Gastroesophageal sphincter (tissue), 3 donors: ENCODE measurements at regions not wholly inside any gene's neighbourhood (a gene's known extent, or its start where the extent isn't known, plus 50 kb on each side); places are given as distances from the start of the nearest gene placed in this dataset.

Experiments
- EP300 ChIP-seq: sonication (generic); formaldehyde crosslinking; IDR thresholded peaks from one replicate; pipeline ENCODE4 v1.6.1; 2017; ENCODE audit warnings: antibody characterized with exemption, mild to moderate bottlenecking
- POLR2A ChIP-seq, 2 donors: fragments of 450-650 bp; IDR thresholded peaks; one replicate each; pipeline ENCODE4 v1.6.1; 2017; ENCODE audit warnings: antibody characterized with exemption in 2 of 2, mild to moderate bottlenecking in 2 of 2, moderate library complexity in 1 of 2
- POLR2AphosphoS5 ChIP-seq: sonication (generic); formaldehyde crosslinking; IDR thresholded peaks from one replicate; pipeline ENCODE4 v1.6.1; 2017; ENCODE audit warnings: antibody characterized with exemption
- TF ChIP-seq, protein P1 (sequence below), 4 experiments: fragments of 200-600 bp in 2 of 4; fragments of 450-650 bp in 2 of 4; sonication (generic) in 1 of 4; IDR thresholded peaks; one replicate each; pipeline ENCODE4 v1.5.1; 2017 to 2019; ENCODE audit warnings: antibody characterized with exemption in 4 of 4, mild to moderate bottlenecking in 2 of 4, moderate library complexity in 2 of 4

DNA sequence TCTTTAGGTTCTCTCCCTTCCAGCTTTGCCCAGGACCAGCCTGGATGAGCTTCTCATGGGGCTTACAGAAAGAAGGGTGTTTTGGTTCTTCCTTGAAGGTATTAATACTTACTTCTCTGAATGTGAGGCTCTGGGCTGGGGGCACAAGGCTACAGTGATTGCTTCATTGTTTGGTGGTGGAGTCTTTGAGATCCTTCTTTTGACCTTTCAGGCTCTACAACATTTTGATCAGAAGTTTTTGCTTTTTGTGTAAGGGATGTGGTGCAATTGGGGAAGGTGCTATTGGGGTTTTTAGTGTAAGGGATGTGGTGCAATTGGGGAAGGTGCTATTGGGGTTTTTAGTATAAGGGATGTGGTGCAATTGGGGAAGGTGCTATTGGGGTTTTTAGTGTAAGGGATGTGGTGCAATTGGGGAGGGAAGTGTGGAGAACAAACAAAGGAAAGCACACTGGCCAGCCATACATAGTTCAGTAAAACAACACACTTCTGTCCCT, 103.6 kb upstream of the IVNS1ABP start:
- no peak for TF ChIP-seq POLR2A (IDR thresholded peaks at IDR 0.05)
- TF ChIP-seq, protein P1, sequence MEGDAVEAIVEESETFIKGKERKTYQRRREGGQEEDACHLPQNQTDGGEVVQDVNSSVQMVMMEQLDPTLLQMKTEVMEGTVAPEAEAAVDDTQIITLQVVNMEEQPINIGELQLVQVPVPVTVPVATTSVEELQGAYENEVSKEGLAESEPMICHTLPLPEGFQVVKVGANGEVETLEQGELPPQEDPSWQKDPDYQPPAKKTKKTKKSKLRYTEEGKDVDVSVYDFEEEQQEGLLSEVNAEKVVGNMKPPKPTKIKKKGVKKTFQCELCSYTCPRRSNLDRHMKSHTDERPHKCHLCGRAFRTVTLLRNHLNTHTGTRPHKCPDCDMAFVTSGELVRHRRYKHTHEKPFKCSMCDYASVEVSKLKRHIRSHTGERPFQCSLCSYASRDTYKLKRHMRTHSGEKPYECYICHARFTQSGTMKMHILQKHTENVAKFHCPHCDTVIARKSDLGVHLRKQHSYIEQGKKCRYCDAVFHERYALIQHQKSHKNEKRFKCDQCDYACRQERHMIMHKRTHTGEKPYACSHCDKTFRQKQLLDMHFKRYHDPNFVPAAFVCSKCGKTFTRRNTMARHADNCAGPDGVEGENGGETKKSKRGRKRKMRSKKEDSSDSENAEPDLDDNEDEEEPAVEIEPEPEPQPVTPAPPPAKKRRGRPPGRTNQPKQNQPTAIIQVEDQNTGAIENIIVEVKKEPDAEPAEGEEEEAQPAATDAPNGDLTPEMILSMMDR (IDR thresholded peaks at IDR 0.05) = no peak
- no peak for TF ChIP-seq POLR2AphosphoS5
- no peak for TF ChIP-seq EP300
